ENCODE measurements at regions not wholly inside any gene's neighbourhood (a gene's known extent, or its start where the extent isn't known, plus 50 kb on each side); places are given as distances from the start of the nearest gene placed in this dataset.
A peak's percentile ranks its signal among the peaks of the same experiment; 100 is the strongest.

DNA sequence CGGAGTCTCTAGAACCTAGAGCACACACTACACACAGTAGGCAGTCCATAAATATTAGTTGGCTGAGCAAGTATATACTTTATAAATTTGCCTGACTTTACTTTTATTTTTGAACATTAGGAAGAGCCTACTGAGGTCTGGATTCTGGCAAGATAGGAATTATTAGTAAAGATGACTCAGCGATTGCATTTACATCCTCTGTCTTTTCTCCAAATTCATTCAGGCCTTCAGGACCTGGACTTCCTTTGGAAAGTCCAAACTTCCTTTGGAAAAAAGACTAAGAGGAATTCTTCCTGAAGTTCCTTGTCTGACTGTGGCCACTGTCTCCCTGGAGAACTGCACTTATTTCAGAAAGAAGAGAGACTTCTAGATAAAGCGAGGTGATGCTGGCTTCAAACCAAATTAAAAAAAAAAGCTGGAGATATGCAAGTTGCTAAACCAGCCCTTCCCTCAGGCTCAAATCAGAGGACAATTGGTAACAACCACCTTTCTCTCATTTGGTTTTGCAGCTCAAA lies 251.3 kb downstream of the GAS1 start:
- Mint-ChIP-seq H3K36me3 (ENCODE audit: low read depth) (peaks cover 5% of the 10 kb centered on the region), H3K27me3 (ENCODE audit: low read depth, poor library complexity) (peaks cover 6% of the 10 kb centered on the region), H3K4me3 (no peak overlapping the region), H3K27ac (no peak overlapping the region), H3K9me3 (peaks cover 4% of the 10 kb centered on the region), H3K4me1 (peaks cover 8% of the 10 kb centered on the region)
- no peak for TF ChIP-seq CTCF (IDR thresholded peaks at IDR 0.05)
- DNase-seq: no peak

- peaks cover 6% of the 10 kb centered on the region for H3K27me3 Mint-ChIP-seq (ENCODE audit: low read depth, poor library complexity)
- no peak for DNase-seq
These were observed 257.3 kb downstream of the GAS1 start for GRCh38 chr9:86690034-86690433.

DNA sequence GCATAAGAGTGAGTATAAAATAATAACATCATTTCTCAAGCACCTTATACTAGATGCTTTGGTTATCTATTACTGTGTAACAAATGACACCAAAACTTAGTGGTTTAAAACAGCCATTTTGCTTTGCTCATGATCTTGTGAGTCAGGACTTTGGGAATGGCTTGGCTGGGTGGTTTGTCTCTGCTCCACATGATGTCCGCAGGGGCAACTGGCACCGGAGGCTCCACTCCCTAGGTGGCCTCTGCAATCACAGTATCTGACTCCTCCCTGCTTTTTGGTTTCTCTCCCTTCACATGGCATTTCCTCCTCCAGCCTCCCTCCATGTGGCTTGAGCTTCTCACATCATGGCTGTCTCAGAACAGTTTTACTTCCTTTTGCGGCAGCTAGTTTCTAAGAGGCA lies 259.5 kb downstream of the GAS1 start:
- peak overlapping the region; percentile 59 for H3K27ac Mint-ChIP-seq
- no peak overlapping the region for H3K4me3 Mint-ChIP-seq
- TF ChIP-seq CTCF (IDR thresholded peaks at IDR 0.05): no peak
- peaks cover 5% of the 10 kb centered on the region for H3K36me3 Mint-ChIP-seq (ENCODE audit: low read depth)
- peaks cover 3% of the 10 kb centered on the region for H3K27me3 Mint-ChIP-seq (ENCODE audit: low read depth, poor library complexity)
- H3K9me3 Mint-ChIP-seq: peaks cover 8% of the 10 kb centered on the region
- H3K4me1 Mint-ChIP-seq: peaks cover 5% of the 10 kb centered on the region
- no peak for DNase-seq

More at GRCh38 chr9:86690034-86690433, 257.3 kb downstream of the GAS1 start:
- Mint-ChIP-seq H3K4me1 (peaks cover 5% of the 10 kb centered on the region), H3K9me3 (peaks cover 8% of the 10 kb centered on the region), H3K36me3 (ENCODE audit: low read depth) (peaks cover 5% of the 10 kb centered on the region), H3K4me3 (no peak overlapping the region), H3K27ac (no peak overlapping the region)
- no peak for TF ChIP-seq CTCF (IDR thresholded peaks at IDR 0.05)

- Mint-ChIP-seq H3K27ac (no peak overlapping the region), H3K27me3 (ENCODE audit: low read depth, poor library complexity) (no peaks in the 10 kb centered on the region), H3K9me3 (peaks cover 4% of the 10 kb centered on the region), H3K4me3 (no peak overlapping the region), H3K36me3 (ENCODE audit: low read depth) (no peaks in the 10 kb centered on the region), H3K4me1 (peaks cover 5% of the 10 kb centered on the region)
- TF ChIP-seq CTCF (IDR thresholded peaks at IDR 0.05): no peak
- no peak for DNase-seq
These were observed 261.8 kb downstream of the GAS1 start for GRCh38 chr9:86685556-86685955.

DNA sequence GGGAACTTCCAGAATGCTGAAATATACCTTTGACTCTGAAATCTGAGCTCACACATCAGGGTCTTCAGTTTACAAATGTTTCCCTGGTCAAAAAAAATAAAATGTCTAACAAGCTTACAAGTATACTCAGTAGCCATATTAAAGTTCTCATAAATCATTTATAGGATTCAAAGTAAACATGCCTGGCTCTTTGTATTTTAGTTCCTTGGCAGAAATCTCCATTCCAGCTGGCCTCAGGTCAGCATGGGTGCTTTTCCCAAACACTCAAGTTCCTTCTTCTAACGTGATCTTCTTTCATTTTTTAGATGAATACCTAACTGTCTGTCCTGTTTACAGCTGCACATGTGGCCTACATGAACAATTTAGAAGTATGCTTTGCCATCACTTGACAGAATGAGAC lies 263.2 kb downstream of the GAS1 start:
- Mint-ChIP-seq H3K9me3 (peaks cover 4% of the 10 kb centered on the region), H3K36me3 (ENCODE audit: low read depth) (no peaks in the 10 kb centered on the region), H3K27ac (no peak overlapping the region), H3K27me3 (ENCODE audit: low read depth, poor library complexity) (no peaks in the 10 kb centered on the region), H3K4me3 (no peak overlapping the region), H3K4me1 (peaks cover 5% of the 10 kb centered on the region)
- DNase-seq: no peak
- no peak for TF ChIP-seq CTCF (IDR thresholded peaks at IDR 0.05)

- H3K36me3 Mint-ChIP-seq (ENCODE audit: low read depth): no peaks in the 10 kb centered on the region
- no peak for DNase-seq
- no peak for TF ChIP-seq CTCF (IDR thresholded peaks at IDR 0.05)
- no peaks in the 10 kb centered on the region for H3K9me3 Mint-ChIP-seq
- no peak overlapping the region for H3K4me3 Mint-ChIP-seq
- peaks cover 1% of the 10 kb centered on the region for H3K4me1 Mint-ChIP-seq
- no peak overlapping the region for H3K27ac Mint-ChIP-seq
- no peaks in the 10 kb centered on the region for H3K27me3 Mint-ChIP-seq (ENCODE audit: low read depth, poor library complexity)
These were observed 265.1 kb downstream of the GAS1 start for GRCh38 chr9:86682240-86682639.

Data from nephron progenitor cell (in vitro differentiated cells).